Lung (tissue), 9 donors: ENCODE measurements at regions not wholly inside any gene's neighbourhood (a gene's known extent, or its start where the extent isn't known, plus 50 kb on each side); places are given as distances from the start of the nearest gene placed in this dataset.
"Not testable (repeated sequence)": the region's sequence is repeated elsewhere in the genome, so short reads cannot be mapped to it uniquely, and the experiment has no call there.

ENCODE experiments used
- ATAC-seq: fragments of 200-7000 bp; cut with Tn5 transposase; one replicate; pipeline ENCODE4 v1.9.1; 2020; ENCODE audit warnings: moderate number of reproducible peaks; ENCODE audit not compliant: insufficient read depth, low FRiP score
- DNase-seq, 3 donors: peaks; one replicate each; pipeline ENCODE4 v3.0.0-alpha.2; 2013 to 2017
- H3K27ac ChIP-seq, 2 donors: one replicate each; pipeline ENCODE4 v1.5.1; 2013; ENCODE audit warnings: mild to moderate bottlenecking in 2 of 2, moderate library complexity in 2 of 2, control low read depth in 1 of 2, inconsistent platforms in 1 of 2, low read depth in 1 of 2, low read length in 1 of 2
- H3K27me3 ChIP-seq, 3 donors: one replicate each; pipeline ENCODE4 v1.5.1; 2013; ENCODE audit warnings: low read length in 2 of 3; ENCODE audit not compliant: control insufficient read depth in 3 of 3, insufficient read depth in 3 of 3
- H3K36me3 ChIP-seq, 4 donors: one replicate each; pipeline ENCODE4 v1.5.1; 2013; ENCODE audit warnings: low read length in 4 of 4, mild to moderate bottlenecking in 1 of 4, moderate library complexity in 1 of 4; ENCODE audit not compliant: control insufficient read depth in 4 of 4, insufficient read depth in 4 of 4
- H3K4me1 ChIP-seq, 5 donors: one replicate each; pipeline ENCODE4 v1.5.1; 2013; ENCODE audit warnings: low read length in 5 of 5, mild to moderate bottlenecking in 2 of 5, moderate library complexity in 1 of 5; ENCODE audit not compliant: control insufficient read depth in 5 of 5, insufficient read depth in 5 of 5
- H3K4me3 ChIP-seq: one replicate; pipeline ENCODE4 v1.5.1; 2013; ENCODE audit warnings: mild to moderate bottlenecking, control low read depth, moderate library complexity
- H3K9ac ChIP-seq, 2 donors: one replicate each; pipeline ENCODE4 v1.5.1; 2013; ENCODE audit warnings: low read length in 2 of 2, control low read depth in 1 of 2; ENCODE audit not compliant: insufficient read depth in 1 of 2
- H3K9me3 ChIP-seq, 4 donors: one replicate each; pipeline ENCODE4 v1.5.1; 2013; ENCODE audit warnings: low read length in 3 of 4, mild to moderate bottlenecking in 1 of 4, moderate library complexity in 1 of 4; ENCODE audit not compliant: control insufficient read depth in 4 of 4, insufficient read depth in 3 of 4
- WGBS, 2 donors: extraction: QIAGEN DNeasy Blood & Tissue Kit; methylation state at CpG; one replicate each; pipeline ENCODE4 v1.1.7; 2013; 5-methylcytosine and 5-hydroxymethylcytosine counted together
- donor health status: Bipolar disorder and iron deficiency.
- donor health status: healthy.
- donor health status: DM: yes; HTN: yes; CAD: no.

DNA sequence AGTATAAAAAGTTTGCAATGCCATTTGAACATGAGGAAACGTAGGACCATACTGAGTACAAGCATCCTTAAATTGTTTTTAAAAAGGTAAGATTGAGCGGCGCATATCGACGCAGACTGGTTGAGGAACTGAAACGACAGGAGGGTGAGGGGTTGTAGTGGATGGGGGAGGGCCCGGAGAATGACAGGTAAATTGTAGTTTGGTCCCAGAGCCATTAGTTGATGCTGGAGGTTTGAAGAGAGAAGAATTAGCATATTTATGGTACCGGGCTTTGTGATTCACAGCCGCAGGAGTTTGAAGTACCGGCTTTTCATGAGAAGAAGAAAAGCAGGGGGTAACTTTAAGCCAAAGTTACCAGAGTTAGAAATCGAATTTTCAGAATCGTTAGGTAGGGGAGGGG is 179.5 kb downstream of the OTOP1 start:
- H3K4me3 ChIP-seq, ATAC-seq, H3K36me3 ChIP-seq, H3K9me3 ChIP-seq, H3K4me1 ChIP-seq, H3K27ac ChIP-seq, H3K27me3 ChIP-seq, DNase-seq, H3K9ac ChIP-seq: not testable (repeated sequence)
- WGBS, 2 donors = 7 to 17% methylated on average over 12 of the region's 12 CpGs

DNA sequence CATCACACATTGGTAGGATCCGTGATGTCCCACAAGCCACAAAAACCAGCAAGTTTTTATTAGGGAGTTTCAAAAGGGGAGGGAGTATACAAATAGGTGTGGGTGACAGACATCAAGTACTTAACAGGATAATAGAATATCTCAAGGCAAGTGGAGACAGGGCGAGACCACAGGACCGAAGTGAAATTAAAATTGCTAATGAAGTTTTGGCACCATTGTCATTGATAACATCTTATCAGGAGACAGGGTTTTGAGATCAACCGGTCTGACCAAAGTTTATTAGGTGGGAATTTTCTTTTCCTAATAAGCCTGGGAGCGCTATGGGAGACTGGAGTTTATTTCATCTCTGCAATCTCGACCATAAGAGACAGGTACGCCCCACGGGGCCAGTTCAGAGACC is 178.5 kb downstream of the OTOP1 start:
- ATAC-seq, H3K27ac ChIP-seq, H3K4me1 ChIP-seq, H3K27me3 ChIP-seq, H3K9ac ChIP-seq, H3K36me3 ChIP-seq, DNase-seq, H3K4me3 ChIP-seq, H3K9me3 ChIP-seq: not testable (repeated sequence)
- WGBS, 2 donors = 16% methylated on average over 8 of the region's 8 CpGs

DNA sequence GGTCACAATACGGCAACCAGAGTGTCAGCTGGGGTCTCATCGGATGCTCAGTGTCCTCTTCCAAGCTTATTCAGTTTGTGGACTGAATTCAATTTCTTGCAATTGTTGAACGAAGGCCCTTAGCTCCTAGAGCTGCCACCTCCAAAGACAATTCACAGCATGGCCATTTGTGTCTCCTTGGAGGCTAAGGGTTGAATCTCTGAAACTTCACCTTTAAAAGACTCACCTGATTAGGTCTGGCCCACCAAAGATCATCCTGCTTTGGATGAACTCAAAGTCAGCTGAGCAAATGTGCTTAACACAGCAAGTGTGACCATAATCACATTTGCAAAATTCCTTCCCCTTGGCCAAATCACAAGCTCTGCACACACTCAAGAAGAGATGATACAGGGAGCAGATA is 175.9 kb downstream of the OTOP1 start:
- not testable (repeated sequence) for H3K4me1 ChIP-seq, H3K4me3 ChIP-seq, ATAC-seq, H3K9me3 ChIP-seq, DNase-seq, H3K27me3 ChIP-seq, H3K36me3 ChIP-seq, H3K27ac ChIP-seq, H3K9ac ChIP-seq
- WGBS, 2 donors = 77 to 93% methylated on average over 3 of the region's 3 CpGs

DNA sequence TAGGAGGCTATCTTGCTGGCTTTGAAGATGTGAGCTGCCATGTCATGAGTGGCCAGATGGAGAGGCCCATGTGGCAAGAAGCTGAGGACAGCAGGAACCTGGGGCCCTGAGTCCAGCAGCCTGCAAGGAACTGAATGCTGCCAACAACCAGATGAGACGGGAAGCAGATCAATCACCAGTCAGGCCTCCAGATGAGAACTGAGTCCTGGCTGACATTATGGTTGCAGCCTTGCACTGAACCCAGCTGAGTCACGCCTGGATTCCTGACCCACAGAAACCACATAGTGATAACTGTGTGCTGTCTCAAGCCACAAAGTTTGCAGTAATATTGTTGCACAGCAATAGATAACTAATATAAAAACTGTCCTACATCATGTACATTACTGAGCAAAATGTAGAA is 173.8 kb downstream of the OTOP1 start:
- not testable (repeated sequence) for H3K27me3 ChIP-seq, H3K4me1 ChIP-seq, ATAC-seq, DNase-seq, H3K9me3 ChIP-seq, H3K36me3 ChIP-seq, H3K4me3 ChIP-seq, H3K9ac ChIP-seq, H3K27ac ChIP-seq
- 33 to 47% methylated on average over 2 of the region's 2 CpGs for WGBS, 2 donors

DNA sequence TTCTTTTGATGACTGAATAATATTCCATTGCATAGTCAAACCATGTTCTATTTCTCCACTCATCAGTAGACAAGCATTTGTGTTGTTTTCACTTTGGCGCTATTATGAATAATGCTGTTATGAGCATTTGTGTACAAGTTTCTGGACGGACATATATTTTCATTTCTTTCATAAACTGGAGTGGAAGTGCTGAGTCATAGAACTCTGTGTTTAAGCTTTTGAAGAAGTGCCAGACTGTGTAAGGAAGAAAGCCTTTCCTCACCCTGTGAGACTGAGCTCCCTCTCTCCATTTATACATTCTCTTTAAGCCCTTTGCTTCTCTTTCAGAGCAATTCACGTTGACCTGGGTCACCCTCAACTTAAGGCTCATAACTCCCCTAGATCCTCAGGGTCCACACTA is 169.5 kb downstream of the OTOP1 start:
- 68 to 70% methylated on average over 2 of the region's 3 CpGs for WGBS, 2 donors
- not testable (repeated sequence) for ATAC-seq, H3K27ac ChIP-seq, H3K27me3 ChIP-seq, H3K36me3 ChIP-seq, H3K4me3 ChIP-seq, H3K9ac ChIP-seq, H3K4me1 ChIP-seq, H3K9me3 ChIP-seq, DNase-seq

DNA sequence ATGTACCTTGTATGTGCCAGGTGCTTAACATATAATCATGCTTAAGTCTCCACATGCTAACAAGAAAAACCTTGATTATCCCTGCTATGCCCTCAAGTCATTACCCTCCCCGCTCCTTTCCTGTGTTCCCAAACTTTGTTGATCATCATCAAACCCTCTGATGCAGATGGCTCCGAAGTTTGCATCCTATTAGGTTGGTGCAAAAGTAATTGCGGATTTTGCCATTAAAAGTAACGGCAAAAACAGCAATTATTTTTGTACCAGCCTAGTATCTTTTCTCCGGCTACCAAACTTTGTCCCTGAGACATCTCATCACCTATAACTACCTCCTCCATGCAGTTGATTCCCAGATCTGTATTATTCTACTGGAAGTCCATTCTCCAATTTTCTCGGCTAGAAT is 142.6 kb downstream of the OTOP1 start:
- WGBS, 2 donors = 87 to 88% methylated on average over 6 of the region's 6 CpGs
- H3K36me3 ChIP-seq, H3K9ac ChIP-seq, DNase-seq, H3K27ac ChIP-seq, H3K4me3 ChIP-seq, H3K27me3 ChIP-seq, H3K9me3 ChIP-seq, ATAC-seq, H3K4me1 ChIP-seq: not testable (repeated sequence)

DNA sequence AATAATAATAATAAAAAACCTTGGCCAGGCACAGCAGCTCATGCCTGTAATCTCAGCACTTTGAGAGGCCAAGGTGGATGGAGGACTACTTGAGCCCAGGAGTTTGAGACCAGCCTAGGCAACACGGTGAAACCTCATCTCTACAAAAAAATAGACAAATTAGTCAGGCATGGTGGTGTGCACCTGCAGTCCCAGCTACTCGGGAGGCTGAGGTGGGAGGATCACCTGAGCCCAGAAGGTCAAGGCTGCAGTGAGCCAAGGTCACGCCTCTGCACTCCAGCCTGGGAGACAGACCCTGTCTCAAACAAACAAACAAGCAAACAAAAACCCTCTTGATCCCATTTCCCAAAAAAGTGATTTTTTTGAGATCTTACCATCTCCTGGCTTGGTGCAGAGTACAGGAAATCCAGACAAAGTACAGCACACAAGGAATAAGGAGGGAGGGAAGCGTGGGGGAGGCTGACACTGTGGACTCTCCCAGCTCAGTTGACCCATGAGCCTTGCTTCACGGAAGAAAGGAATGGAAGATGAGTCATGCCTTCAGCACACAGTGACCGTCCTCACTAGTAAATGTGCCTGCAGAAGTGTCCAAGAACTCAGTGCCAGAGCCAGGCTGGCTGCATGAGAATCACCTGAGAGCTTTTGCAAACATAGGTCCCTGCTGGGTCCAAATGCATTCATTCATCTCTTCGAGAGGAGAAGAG is 136.9 kb downstream of the OTOP1 start:
- not testable (repeated sequence) for DNase-seq, H3K9me3 ChIP-seq, H3K27me3 ChIP-seq, H3K4me1 ChIP-seq, H3K27ac ChIP-seq, ATAC-seq, H3K36me3 ChIP-seq, H3K4me3 ChIP-seq, H3K9ac ChIP-seq
- 45 to 57% methylated on average over 7 of the region's 7 CpGs for WGBS, 2 donors

DNA sequence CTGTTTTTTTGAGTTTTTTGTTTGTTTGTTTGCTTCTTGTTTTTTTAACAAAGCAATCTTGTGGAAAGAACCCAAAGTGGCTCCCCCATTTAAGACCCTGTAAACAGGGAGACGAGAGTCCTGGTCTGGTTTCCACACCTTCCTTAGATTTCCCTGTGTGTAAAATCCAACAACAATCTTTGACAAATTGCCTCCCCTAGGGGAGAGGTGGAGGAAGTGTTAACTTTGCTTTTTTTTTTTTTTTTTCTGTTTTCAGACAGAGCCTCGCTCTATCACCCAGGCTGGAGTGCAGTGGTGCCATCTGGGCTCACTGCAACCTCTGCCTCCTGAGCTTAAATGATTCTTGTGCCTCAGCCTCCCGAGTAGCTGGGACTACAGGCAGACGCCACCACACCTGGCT is 136.0 kb downstream of the OTOP1 start:
- H3K27me3 ChIP-seq, H3K9ac ChIP-seq, H3K4me3 ChIP-seq, ATAC-seq, H3K9me3 ChIP-seq, H3K36me3 ChIP-seq, DNase-seq, H3K4me1 ChIP-seq, H3K27ac ChIP-seq: not testable (repeated sequence)
- 44 to 47% methylated on average over 4 of the region's 4 CpGs for WGBS, 2 donors
